H9 (cell line): ENCODE measurements at regions not wholly inside any gene's neighbourhood (a gene's known extent, or its start where the extent isn't known, plus 50 kb on each side); places are given as distances from the start of the nearest gene placed in this dataset.

Source experiments
- DNase-seq: peaks from one replicate; pipeline ENCODE4 v3.0.0-alpha.2; 2017
- H2AFZ ChIP-seq: one replicate; pipeline ENCODE4 v1.6.1; 2013; ENCODE audit warnings: mild to moderate bottlenecking, low read length, control low read depth, moderate library complexity
- H2AK5ac ChIP-seq: 2 replicates; pipeline ENCODE4 v1.6.1; 2013; ENCODE audit warnings: low read length, control low read depth, mixed read lengths; ENCODE audit not compliant: insufficient read length
- H2BK120ac ChIP-seq: one replicate; pipeline ENCODE4 v1.6.1; 2013; ENCODE audit warnings: low read depth, mild to moderate bottlenecking, low read length, control low read depth, inconsistent platforms; ENCODE audit not compliant: poor library complexity, severe bottlenecking
- H2BK12ac ChIP-seq: 2 replicates; pipeline ENCODE4 v1.6.1; 2013; ENCODE audit warnings: low read length, control low read depth, mixed read lengths, low read depth; ENCODE audit not compliant: insufficient read length
- H2BK15ac ChIP-seq: 2 replicates; pipeline ENCODE4 v1.6.1; 2013; ENCODE audit warnings: low read depth, low read length, control low read depth
- H2BK20ac ChIP-seq: one replicate; pipeline ENCODE4 v1.6.1; 2013; ENCODE audit warnings: low read depth, mild to moderate bottlenecking, low read length, control low read depth, inconsistent platforms; ENCODE audit not compliant: poor library complexity, severe bottlenecking
- H2BK5ac ChIP-seq: 2 replicates; pipeline ENCODE4 v1.6.1; 2013; ENCODE audit warnings: low read length, control low read depth, mixed read lengths; ENCODE audit not compliant: insufficient read length
- H3K14ac ChIP-seq: 2 replicates; pipeline ENCODE4 v1.6.1; 2013; ENCODE audit warnings: low read length, control low read depth; ENCODE audit not compliant: insufficient read depth
- H3K18ac ChIP-seq: 2 replicates; pipeline ENCODE4 v1.6.1; 2013; ENCODE audit warnings: low read depth, mild to moderate bottlenecking, mixed read lengths, low read length, control low read depth; ENCODE audit not compliant: insufficient read length
- H3K23ac ChIP-seq: 2 replicates; pipeline ENCODE4 v1.6.1; 2013; ENCODE audit warnings: low read length, control low read depth, mixed read lengths, low read depth; ENCODE audit not compliant: insufficient read length
- H3K23me2 ChIP-seq: 2 replicates; pipeline ENCODE4 v1.6.1; 2013; ENCODE audit warnings: low read depth, mild to moderate bottlenecking, mixed read lengths, low read length, control low read depth; ENCODE audit not compliant: insufficient read length, poor library complexity, severe bottlenecking
- H3K27ac ChIP-seq: 2 replicates; pipeline ENCODE4 v1.5.1; 2013; ENCODE audit warnings: low read length, control low read depth, mixed read lengths, low read depth; ENCODE audit not compliant: insufficient read length
- H3K27me3 ChIP-seq: 2 replicates; pipeline ENCODE4 v1.6.1; 2013; ENCODE audit warnings: low read length, control low read depth, inconsistent platforms; ENCODE audit not compliant: insufficient read depth
- H3K4ac ChIP-seq: 2 replicates; pipeline ENCODE4 v1.6.1; 2013; ENCODE audit warnings: low read depth, mild to moderate bottlenecking, control low read depth, inconsistent platforms, low read length, moderate library complexity
- H3K4me1 ChIP-seq: 2 replicates; pipeline ENCODE4 v1.6.1; 2013; ENCODE audit warnings: low read length, control low read depth, inconsistent platforms; ENCODE audit not compliant: insufficient read depth
- H3K4me2 ChIP-seq: 2 replicates; pipeline ENCODE4 v1.6.1; 2013; ENCODE audit warnings: low read length, control low read depth, mixed read lengths; ENCODE audit not compliant: insufficient read length, insufficient read depth
- H3K56ac ChIP-seq: 2 replicates; pipeline ENCODE4 v1.6.1; 2013; ENCODE audit warnings: low read depth, mild to moderate bottlenecking, mixed read lengths, low read length, control low read depth; ENCODE audit not compliant: insufficient read length
- H3K79me1 ChIP-seq: 2 replicates; pipeline ENCODE4 v1.6.1; 2013; ENCODE audit warnings: low read depth, mild to moderate bottlenecking, moderate library complexity, low read length, control low read depth, inconsistent platforms; ENCODE audit not compliant: insufficient read depth, poor library complexity, severe bottlenecking
- H3K79me2 ChIP-seq: 2 replicates; pipeline ENCODE4 v1.6.1; 2013; ENCODE audit warnings: low read length, control low read depth, inconsistent platforms; ENCODE audit not compliant: insufficient read depth
- H3K9ac ChIP-seq: 2 replicates; pipeline ENCODE4 v1.6.1; 2013; ENCODE audit warnings: low read length, control low read depth, mixed read lengths; ENCODE audit not compliant: insufficient read length; ENCODE audit errors: extremely low read depth
- H3K9me3 ChIP-seq: one replicate; pipeline ENCODE4 v1.6.1; 2013; ENCODE audit warnings: low read depth, low read length, inconsistent platforms; ENCODE audit not compliant: control insufficient read depth
- H3T11ph ChIP-seq: one replicate; pipeline ENCODE4 v1.6.1; 2013; ENCODE audit warnings: mild to moderate bottlenecking, low read length, control low read depth, inconsistent platforms
- H4K20me1 ChIP-seq: one replicate; pipeline ENCODE4 v1.6.1; 2013; ENCODE audit not compliant: control insufficient read depth, insufficient read length, insufficient read depth
- H4K5ac ChIP-seq: 2 replicates; pipeline ENCODE4 v1.6.1; 2013; ENCODE audit warnings: low read depth, mild to moderate bottlenecking, mixed read lengths, low read length, control low read depth; ENCODE audit not compliant: insufficient read length
- H4K8ac ChIP-seq: replicated peaks from 2 replicates; pipeline ENCODE4 v1.6.1; 2013; ENCODE audit warnings: low read length, control low read depth, mixed read lengths, low read depth; ENCODE audit not compliant: insufficient read length
- H4K91ac ChIP-seq: 2 replicates; pipeline ENCODE4 v1.6.1; 2013; ENCODE audit warnings: low read depth, mild to moderate bottlenecking, moderate library complexity, mixed read lengths, low read length, control low read depth; ENCODE audit not compliant: insufficient read length
- H3K27ac Mint-ChIP-seq, 3 experiments: 2 replicates in 2 of 3; 3 replicates in 1 of 3; pipeline ENCODE4 v1.8.0; 2020 to 2021; ENCODE audit warnings: mixed read lengths in 3 of 3, mild to moderate bottlenecking in 1 of 3, moderate library complexity in 1 of 3
- H3K27me3 Mint-ChIP-seq: 2 replicates; pipeline ENCODE4 v1.8.0; 2021; ENCODE audit warnings: low read depth, mild to moderate bottlenecking, moderate library complexity, mixed read lengths
- H3K36me3 Mint-ChIP-seq, 3 experiments: 2 replicates in 2 of 3; 3 replicates in 1 of 3; pipeline ENCODE4 v1.8.0; 2020 to 2021; ENCODE audit warnings: low read depth in 3 of 3, mixed read lengths in 3 of 3; ENCODE audit not compliant: insufficient read depth in 1 of 3
- H3K4me1 Mint-ChIP-seq, 2 experiments: 2 replicates each; pipeline ENCODE4 v1.8.0; 2020; ENCODE audit warnings: mixed read lengths in 2 of 2
- H3K4me3 Mint-ChIP-seq, 2 experiments: 2 replicates in 1 of 2; 3 replicates in 1 of 2; pipeline ENCODE4 v1.8.0; 2020 to 2021; ENCODE audit warnings: mild to moderate bottlenecking in 2 of 2, mixed read lengths in 2 of 2, moderate library complexity in 1 of 2
- H3K9me3 Mint-ChIP-seq, 2 experiments: 2 replicates in 1 of 2; 3 replicates in 1 of 2; pipeline ENCODE4 v1.8.0; 2020; ENCODE audit warnings: mild to moderate bottlenecking in 2 of 2, mixed read lengths in 2 of 2, moderate library complexity in 1 of 2
- CTCF ChIP-seq: fragments of 200-600 bp; sonication (generic); conservative IDR thresholded peaks from 3 replicates; pipeline ENCODE4 v1.8.0; 2021; ENCODE audit warnings: antibody characterized with exemption, mild to moderate bottlenecking

DNA sequence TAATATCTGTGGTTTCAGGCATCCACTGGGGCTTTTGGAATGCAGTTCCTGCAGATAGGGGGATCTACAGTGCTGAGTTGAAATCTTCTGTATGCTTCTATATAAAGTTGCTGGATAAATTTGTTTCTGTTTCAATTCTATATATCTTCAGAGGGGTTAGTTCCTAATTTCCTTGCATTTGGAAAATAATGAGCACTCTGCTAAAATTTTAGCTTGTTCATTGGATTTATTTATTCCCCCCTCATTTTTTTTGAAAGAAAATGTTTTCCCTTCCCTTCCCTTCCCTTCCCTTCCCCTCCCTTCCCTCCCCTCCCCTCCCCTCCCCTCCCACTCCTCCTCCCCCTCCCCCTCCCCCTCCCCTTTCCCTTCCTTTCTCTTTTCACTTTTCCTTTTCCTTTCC is 212.3 kb downstream of the GPD2 start:
- no peak overlapping the region for H3K56ac ChIP-seq
- no peaks in the 10 kb centered on the region for H3K27me3 Mint-ChIP-seq
- no peak overlapping the region for H3K18ac ChIP-seq
- no peak overlapping the region for H3K4ac ChIP-seq
- no peak overlapping the region for H4K8ac ChIP-seq
- H3K4me2 ChIP-seq, result no peak overlapping the region
- no peak overlapping the region for H3K23ac ChIP-seq
- no peak for DNase-seq
- H4K20me1 ChIP-seq, result no peaks in the 10 kb centered on the region
- no peak overlapping the region for H3K4me3 Mint-ChIP-seq
- H3T11ph ChIP-seq, result no peak overlapping the region
- H2BK15ac ChIP-seq, result no peak overlapping the region
- no peak overlapping the region for H2BK120ac ChIP-seq
- H3K79me2 ChIP-seq, result no peaks in the 10 kb centered on the region
- H2BK20ac ChIP-seq, result no peak overlapping the region
- no peaks in the 10 kb centered on the region for H3K9me3 ChIP-seq
- H2AK5ac ChIP-seq, result no peak overlapping the region
- H4K5ac ChIP-seq, result no peak overlapping the region
- H3K4me1 Mint-ChIP-seq, result peaks cover 0 to 7% of the 10 kb centered on the region in 2 experiments; a peak in 2 of 4 replicates
- no peak overlapping the region for H3K27ac ChIP-seq
- TF ChIP-seq CTCF, result no peak
- H3K27ac Mint-ChIP-seq, result no peak overlapping the region
- H2AFZ ChIP-seq, result no peak overlapping the region
- H3K79me1 ChIP-seq, result no peaks in the 10 kb centered on the region
- H3K4me1 ChIP-seq, result no peaks in the 10 kb centered on the region; the same call in 1 of the 2 replicates
- H3K27me3 ChIP-seq, result no peaks in the 10 kb centered on the region
- H4K91ac ChIP-seq, result no peak overlapping the region
- no peak overlapping the region for H3K9ac ChIP-seq
- peaks cover 2 to 9% of the 10 kb centered on the region in 2 experiments; a peak in 2 of 5 replicates for H3K9me3 Mint-ChIP-seq
- peaks cover 0 to 23% (median 6%) of the 10 kb centered on the region in 3 experiments; a peak in 4 of 7 replicates for H3K36me3 Mint-ChIP-seq
- no peaks in the 10 kb centered on the region for H3K23me2 ChIP-seq
- H2BK12ac ChIP-seq, result no peak overlapping the region
- H2BK5ac ChIP-seq, result no peak overlapping the region
- H3K14ac ChIP-seq, result no peak overlapping the region
